Glomerular visceral epithelial cell (primary cell): ENCODE measurements at regions not wholly inside any gene's neighbourhood (a gene's known extent, or its start where the extent isn't known, plus 50 kb on each side); places are given as distances from the start of the nearest gene placed in this dataset.

Source experiments
- DNase-seq: peaks from one replicate; pipeline ENCODE4 v3.0.0-alpha.2; 2016; ENCODE audit errors: extremely low spot score

DNA sequence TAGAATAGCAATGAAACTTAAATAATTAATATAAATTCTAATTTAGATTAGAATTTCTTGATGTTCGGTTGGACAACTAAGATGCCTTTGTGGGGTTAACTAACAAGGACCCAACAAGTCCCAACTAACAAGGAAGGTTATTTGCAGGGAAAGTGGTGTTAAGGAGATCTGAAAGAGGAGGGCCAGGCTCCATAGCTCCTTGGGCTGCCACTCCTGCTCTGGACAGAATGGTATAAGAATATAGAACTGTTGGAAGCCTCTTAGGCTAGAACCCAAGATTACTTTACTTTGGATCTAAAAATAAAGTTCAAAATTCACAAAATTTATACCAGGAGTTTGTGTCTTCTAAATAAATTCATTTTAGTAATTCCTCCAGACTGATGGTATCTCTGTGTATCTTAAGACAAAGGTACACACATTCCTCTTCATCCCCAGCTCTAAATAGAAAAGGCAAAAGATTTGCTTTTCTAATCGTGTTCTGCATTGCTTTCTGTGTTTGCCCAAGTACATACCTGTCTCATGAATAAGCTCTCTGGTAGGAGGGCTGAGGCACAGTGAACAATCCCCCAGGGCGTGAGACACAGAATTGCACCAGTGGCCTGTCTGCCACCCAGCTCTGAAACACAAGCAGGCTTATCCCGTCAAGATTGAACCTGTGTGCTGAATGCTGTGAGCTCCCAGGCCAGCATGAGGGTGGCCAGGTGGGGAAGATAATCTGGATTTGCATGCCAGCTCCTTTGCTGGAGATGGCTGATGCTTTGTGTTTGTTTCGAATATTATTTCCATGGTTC lies 176.0 kb downstream of the ACKR3 start:
- peak; percentile 95 for DNase-seq

DNA sequence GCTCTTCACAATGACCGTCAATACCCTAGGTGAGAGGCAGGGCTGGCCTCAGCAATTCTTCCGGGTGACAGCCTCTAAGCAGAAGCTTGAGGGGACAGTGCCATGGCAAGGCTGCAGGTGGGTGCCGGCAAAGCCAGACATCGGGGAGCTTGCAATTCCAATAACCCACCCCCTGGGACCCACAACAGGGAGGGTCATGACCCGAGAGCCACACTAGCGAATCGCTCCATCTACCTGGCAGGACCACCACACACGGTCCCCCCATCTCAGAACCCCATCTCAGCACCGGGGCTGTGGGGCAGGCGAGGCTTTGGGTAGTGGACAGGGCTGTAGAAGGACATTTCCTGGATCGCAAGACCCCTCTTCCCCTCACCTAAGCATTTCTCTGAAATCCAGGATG lies 177.2 kb downstream of the ACKR3 start:
- no peak for DNase-seq

DNA sequence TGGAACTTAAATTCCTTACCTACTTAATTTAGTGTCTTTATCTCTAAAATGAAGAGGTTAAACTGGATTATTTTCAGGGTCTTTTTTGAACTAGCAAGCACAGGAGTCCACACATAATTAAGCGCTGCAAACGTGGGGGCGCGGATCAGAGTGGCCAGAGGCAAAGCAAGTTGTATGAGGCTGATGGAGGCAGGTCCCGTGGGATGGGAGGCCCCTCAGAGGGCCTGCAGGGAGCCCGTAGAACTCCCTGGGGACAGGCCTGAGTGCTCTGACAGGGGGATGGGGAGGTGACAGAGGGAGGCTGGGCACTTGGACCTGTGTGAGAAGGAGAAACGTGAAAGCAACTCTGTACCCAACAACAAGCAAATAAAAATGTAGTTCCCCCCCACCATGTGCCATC lies 177.8 kb downstream of the ACKR3 start:
- no peak for DNase-seq

GRCh38 chr2:236747925-236748324 lies 178.3 kb downstream of the ACKR3 start:
- DNase-seq, result no peak

GRCh38 chr2:236748385-236748784 lies 178.8 kb downstream of the ACKR3 start:
- no peak for DNase-seq

DNA sequence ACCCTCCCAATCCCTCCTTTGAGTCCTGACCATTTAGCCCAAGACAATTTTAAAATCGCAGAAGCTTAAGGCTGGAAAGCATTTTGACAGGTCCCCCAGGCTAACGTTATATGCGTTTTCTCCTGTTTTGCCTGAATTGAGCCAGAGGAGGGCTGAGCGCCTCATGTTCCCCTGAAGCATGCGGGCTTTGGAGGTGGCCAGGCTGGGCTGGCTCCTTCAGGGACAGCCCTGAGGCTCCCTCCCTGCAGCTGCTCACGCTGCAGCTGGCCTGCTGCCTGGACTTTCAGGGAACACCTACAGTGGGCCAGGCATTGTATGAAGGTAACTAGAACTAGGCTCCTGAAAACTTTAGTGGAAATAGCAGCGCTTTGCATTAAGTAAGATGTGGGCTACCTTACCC lies 179.2 kb downstream of the ACKR3 start:
- DNase-seq, result peak; percentile 38

- DNase-seq, result peak; percentile 86
Observed at GRCh38 chr2:236749346-236749745, 179.7 kb downstream of the ACKR3 start.

DNA sequence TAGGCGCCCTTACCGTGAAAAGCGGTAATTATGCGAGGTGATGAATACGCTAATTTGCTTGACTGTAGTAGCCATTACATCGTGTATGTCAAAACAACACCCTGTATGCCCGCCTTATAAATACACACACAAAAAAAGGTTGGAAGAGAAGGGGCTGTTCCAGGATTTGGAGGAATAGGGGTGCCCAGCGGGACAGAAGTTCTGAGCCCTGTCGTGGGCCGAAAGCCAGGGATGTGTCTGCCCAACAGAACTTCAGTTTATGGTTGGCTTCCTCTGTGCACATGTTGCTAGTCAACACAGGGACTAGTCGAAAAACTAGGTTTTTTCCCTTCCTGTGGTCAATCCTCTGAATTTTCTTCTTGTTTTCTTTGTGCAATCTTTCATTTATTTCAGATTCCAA lies 182.5 kb downstream of the ACKR3 start:
- DNase-seq, result no peak

- no peak for DNase-seq
Observed at GRCh38 chr2:236753606-236754270, 184.1 kb downstream of the ACKR3 start.

GRCh38 chr2:236754271-236754944 lies 184.8 kb downstream of the ACKR3 start:
- peak; percentile 60 for DNase-seq

DNA sequence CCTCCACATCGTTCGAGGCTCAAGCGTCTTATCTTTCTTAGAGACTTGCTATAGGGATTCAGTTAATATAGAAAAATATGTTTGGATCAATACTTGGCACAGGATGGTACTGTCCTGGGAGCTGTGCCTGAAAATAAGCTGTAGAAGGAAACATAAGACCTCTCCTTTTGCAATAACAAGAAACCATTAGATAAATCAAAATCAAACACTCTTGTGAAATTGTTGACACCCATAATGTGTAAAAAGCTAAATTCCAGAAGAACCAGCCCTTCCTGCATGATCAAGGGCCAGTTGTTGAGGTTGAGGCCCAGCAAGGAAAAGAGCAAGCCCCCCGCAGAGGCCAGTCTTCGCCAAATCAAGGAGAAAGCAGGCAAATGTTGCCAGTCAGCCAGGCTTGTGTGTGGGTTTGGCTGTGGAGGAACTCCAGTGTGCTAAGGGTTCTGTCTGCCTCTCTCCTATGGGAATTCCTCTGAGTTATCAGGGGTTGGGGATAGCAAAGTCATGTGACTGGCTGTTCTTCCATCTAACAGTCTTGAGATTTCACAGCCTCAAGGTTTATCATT lies 185.7 kb downstream of the ACKR3 start:
- no peak for DNase-seq

- DNase-seq, result no peak
Observed at GRCh38 chr2:236758406-236758805, 188.8 kb downstream of the ACKR3 start.

DNA sequence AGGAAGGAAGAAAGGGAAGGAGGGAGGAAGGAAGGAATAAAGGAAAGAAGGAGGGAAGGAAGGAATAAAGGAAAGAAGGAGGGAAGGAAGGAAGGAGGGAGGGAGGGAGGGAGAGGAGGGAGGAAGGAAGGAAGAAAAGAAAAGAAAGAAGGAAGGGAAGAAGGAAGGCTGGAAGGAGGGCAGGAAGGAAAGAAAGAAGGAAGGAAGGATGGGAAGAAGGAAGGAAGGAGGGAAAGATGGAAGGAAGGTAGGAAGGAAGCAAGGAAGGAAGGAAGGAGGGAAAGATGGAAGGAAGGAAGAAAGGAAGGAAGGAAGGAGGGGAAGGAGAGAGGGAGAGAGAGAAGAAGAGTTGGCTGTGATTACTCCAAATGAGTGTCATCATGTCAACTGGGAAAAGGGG lies 190.6 kb downstream of the ACKR3 start:
- no peak for DNase-seq

DNA sequence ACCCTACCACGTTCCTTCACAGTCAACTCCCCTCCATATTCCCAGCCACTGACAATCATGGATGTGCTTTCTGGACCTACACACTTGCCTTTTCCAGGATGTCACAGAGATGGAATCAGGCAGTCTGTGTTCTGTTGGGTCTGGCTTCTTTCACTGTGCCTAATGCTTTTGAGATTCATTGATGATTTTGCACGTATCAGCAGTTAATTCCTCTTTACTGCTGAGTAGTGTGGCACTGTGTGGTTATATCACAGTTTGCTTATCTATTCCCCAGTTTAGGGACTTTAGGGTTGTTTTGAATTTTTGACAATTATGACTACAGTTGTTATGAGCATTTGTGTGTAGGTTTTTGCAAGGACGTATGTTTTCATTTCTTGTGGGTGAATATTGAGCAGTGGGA lies 191.7 kb downstream of the ACKR3 start:
- DNase-seq, result no peak

- no peak for DNase-seq
Observed at GRCh38 chr2:236762628-236763027, 193.0 kb downstream of the ACKR3 start.

GRCh38 chr2:236763857-236764256 lies 194.2 kb downstream of the ACKR3 start:
- no peak for DNase-seq

DNA sequence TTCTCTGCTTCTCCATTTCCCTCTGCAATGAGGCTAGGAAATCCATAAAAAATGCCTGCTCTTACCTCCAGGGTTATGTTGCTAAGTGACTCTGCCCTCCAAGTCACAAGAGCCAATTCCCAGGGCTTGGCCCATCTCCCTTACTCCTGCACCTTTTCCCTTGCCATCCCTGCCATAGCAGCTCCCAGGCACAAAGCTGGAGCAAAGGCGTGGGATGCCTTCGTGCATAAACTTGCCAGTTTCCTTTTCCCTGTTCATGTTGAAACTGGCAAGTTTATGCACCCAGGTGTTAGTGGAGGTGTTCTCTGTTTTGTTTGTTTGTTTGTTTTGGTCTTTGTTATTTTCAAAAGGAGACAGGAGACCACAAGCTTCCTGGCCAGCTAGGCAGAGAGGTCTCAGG lies 195.1 kb downstream of the ACKR3 start:
- no peak for DNase-seq

- DNase-seq, result no peak
Observed at GRCh38 chr2:236765478-236765877, 195.9 kb downstream of the ACKR3 start.

DNA sequence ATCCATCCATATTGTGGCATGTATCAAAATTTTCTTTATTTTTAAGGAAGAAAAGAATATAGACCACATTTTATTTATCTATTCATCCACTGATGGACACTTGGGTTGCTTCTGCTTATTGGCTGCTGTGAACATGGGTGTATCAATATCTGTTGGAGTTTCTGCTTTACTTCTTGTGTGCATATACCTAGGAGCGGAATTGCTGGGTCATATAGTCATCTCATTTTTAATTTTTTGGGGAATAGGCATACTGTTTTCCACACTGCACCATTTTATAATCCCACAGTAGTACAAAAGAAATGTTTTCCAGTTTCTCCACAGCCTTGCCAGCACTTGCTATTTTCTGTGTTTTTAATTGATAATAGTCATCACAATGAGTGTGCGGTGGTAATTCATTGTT lies 197.2 kb downstream of the ACKR3 start:
- DNase-seq, result no peak

DNA sequence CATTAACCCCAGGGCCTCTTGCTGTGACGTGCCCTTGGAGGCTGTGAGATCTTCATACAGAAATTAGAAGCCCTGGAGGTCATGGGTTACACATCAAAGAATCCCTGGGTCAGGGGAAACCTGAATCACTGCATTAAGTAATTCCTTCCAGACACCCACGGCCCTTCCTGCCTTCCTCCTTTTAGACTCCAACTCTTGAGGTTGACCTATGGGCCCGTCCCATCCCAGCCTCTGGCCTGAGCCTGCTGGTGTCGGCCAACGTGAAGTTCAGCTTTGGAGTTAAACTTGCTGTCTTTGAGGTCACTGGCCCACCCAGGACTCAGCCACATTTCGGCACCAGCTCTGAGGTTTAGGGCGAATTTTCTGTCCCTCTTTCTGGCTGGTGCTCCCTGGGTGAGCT lies 198.3 kb downstream of the ACKR3 start:
- no peak for DNase-seq

DNA sequence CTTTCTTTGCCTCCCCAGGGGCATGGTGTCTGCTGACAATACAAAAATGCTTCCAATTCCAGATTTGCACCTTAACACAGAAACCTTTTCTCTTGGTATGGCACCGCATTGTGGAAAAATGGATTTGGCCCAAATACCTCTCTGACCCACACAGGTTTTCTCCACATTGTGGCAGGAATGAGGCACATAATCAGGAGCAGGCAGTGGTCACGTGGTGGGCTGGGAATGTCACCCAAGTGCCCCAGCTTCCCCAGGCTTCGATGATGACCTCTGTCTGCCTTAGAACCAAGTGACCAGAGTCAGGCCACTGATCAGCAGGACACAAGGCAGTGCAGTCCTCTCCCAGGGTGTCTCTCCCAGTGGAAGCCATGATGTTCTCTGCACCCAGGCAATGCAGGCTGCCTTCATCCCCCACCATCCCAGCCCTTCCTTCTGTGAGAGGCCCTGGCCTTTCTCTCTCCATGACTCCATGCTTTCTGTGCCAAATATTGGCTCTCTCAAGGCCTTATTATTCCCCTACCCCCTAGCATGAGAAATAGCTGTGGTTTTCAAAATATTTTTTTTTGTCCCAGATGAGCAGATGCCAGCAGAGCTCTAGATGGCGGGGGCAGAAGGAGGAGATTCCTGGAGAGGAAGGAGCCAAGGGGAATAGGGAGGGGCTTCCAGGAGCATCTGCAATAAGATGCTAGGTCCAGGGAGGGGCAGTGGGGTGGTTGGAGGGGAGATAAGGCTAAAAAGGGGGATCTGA lies 198.9 kb downstream of the ACKR3 start:
- peak; percentile 96 for DNase-seq
